ENCODE measurements at regions not wholly inside any gene's neighbourhood (a gene's known extent, or its start where the extent isn't known, plus 50 kb on each side); places are given as distances from the start of the nearest gene placed in this dataset.

DNA sequence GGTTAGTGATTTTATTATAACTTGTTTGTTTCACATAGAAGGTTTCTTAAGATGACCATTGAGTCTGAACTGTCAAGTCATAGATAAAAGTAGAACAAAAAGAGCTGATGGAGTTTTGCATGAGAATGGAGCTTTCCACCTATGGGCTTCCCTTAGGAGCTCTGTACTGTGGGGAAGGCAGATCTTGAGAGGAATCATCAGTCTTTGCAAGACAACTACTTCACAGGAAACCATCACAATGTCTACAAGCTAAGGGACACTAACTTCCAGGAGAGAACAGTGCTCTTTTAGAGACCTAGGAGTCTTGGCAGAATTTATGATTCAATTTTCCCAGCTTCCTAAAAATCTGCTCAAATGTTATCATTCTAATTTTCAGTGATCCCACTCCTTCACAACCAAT lies 78.2 kb downstream of the FBXO5 start:
- RAD21 ChIA-PET (ENCODE audit: unreplicated experiment): no interaction called here
- ATAC-seq: no peak
- SMC1A ChIA-PET (ENCODE audit: uncharacterized antibody, unreplicated experiment): interaction anchor here (1.0 kb wide), 1 partner anchor 135 kb away, joined by 3 read pairs; no protein-coding TSS in a partner anchor
- H4K20me1 ChIP-seq (ENCODE audit: control insufficient read depth, insufficient read depth): no peaks in the 10 kb centered on the region
- H3K4me1 ChIP-seq (ENCODE audit: control insufficient read depth, insufficient read depth, low read length): no peaks in the 10 kb centered on the region
- TF ChIP-seq CBX5 (IDR thresholded peaks at IDR 0.05; ENCODE audit: low read depth): no peak
- no peak for TF ChIP-seq ZBTB11 (CRISPR knock-in tag; IDR thresholded peaks at IDR 0.05)
- TF ChIP-seq PAX5 (IDR thresholded peaks at IDR 0.05; ENCODE audit: borderline replicate concordance, low read depth, low read length): no peak
- no peak for TF ChIP-seq PML (IDR thresholded peaks at IDR 0.05; ENCODE audit: low read length)
- no peak overlapping the region for H3K4me3 ChIP-seq
- no peak overlapping the region for H3K27ac ChIP-seq (ENCODE audit: control insufficient read depth, insufficient read depth)
- H3K27me3 ChIP-seq (replicated peaks in 1 of 2; ENCODE audit: control insufficient read depth in 2 of 2, insufficient read depth in 2 of 2, low read length in 1 of 2): no peaks in the 10 kb centered on the region
- no peak for DNase-seq (ENCODE audit: low read depth, low spot score)
- no peaks in the 10 kb centered on the region for H3K36me3 ChIP-seq (ENCODE audit: control insufficient read depth in 2 of 2, insufficient read depth in 2 of 2, low read length in 1 of 2)
- CTCF ChIA-PET: no interaction called here
- FAIRE-seq: no peak
- no peak overlapping the region for H3K9ac ChIP-seq (ENCODE audit: control insufficient read depth, insufficient read depth, low read length)
- POLR2A ChIA-PET: no interaction called here
- no peaks in the 10 kb centered on the region for H3K9me3 ChIP-seq (replicated peaks; ENCODE audit: control insufficient read depth, insufficient read depth, low read length)
- BruUV-seq (replicated peaks): no TSS peak
- H3K4me2 ChIP-seq (ENCODE audit: control insufficient read depth, insufficient read depth): no peak overlapping the region
- no peak overlapping the region for H2AFZ ChIP-seq (ENCODE audit: control insufficient read depth, low read depth, low read length)
- intact Hi-C loops (cut with micrococcal nuclease; ENCODE audit: unreplicated experiment) (no loop called here), in situ Hi-C loops (cut with MboI) (no loop called here)
- no peaks in the 10 kb centered on the region for H3K79me2 ChIP-seq (ENCODE audit: control insufficient read depth, insufficient read depth, low read length)
